ENCODE measurements at regions not wholly inside any gene's neighbourhood (a gene's known extent, or its start where the extent isn't known, plus 50 kb on each side); places are given as distances from the start of the nearest gene placed in this dataset.

DNA sequence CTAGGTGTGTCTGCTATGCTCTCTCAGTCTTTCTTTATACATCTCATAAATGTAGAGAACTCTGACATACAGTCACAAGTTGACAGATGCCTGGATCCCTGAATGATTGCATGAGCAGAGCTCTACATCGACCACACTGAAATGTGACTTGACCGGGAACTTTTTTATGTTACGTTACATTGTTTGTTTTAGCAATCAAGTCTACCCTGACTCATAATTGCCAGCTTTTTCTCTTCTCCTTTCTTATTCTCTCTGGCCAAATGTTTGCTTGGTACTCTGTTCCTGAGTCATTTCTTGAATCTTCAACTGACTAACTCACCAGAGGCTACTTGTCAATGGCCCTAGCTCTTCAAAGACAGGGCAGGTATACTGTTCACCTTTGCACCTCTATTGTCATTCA, 213.6 kb upstream of the DTNBP1 start:
- ChIA-PET RAD21 (ENCODE audit: unreplicated experiment) (interaction anchor here (0.8 to 6.2 kb wide), 20 partner anchors 8 to 291 kb away, joined by 3 to 134 read pairs (median 5); partner anchors contain the start of gene MYLIP), SMC1A (ENCODE audit: uncharacterized antibody, unreplicated experiment) (interaction anchor here (0.8 to 9.2 kb wide), 14 partner anchors 11 to 287 kb away, joined by 3 to 183 read pairs (median 4); no protein-coding TSS in a partner anchor), POLR2A (interaction anchor here (0.5 to 2.1 kb wide), 8 partner anchors 12 to 325 kb away, joined by 3 to 8 read pairs (median 4); no protein-coding TSS in a partner anchor), CTCF (interaction anchor here (0.6 to 3.0 kb wide), 6 partner anchors 12 to 533 kb away, joined by 3 to 15 read pairs (median 4); no protein-coding TSS in a partner anchor)
- FAIRE-seq (peak; percentile 35), DNase-seq (ENCODE audit: low read depth, low spot score) (peak; percentile 78), ATAC-seq (peak; percentile 77)
- in situ Hi-C loops (cut with MboI): no loop called here
- Histone ChIP-seq H3K4me1 (ENCODE audit: control insufficient read depth, insufficient read depth, low read length) (peaks cover 18% of the 10 kb centered on the region), H3K36me3 (ENCODE audit: control insufficient read depth in 2 of 2, insufficient read depth in 2 of 2, low read length in 1 of 2) (no peaks in the 10 kb centered on the region), H3K9ac (ENCODE audit: control insufficient read depth, insufficient read depth, low read length) (no peak overlapping the region), H2AFZ (ENCODE audit: control insufficient read depth, low read depth, low read length) (no peak overlapping the region), H3K4me3 (no peak overlapping the region), H3K27me3 (replicated peaks in 1 of 2; ENCODE audit: control insufficient read depth in 2 of 2, insufficient read depth in 2 of 2, low read length in 1 of 2) (no peaks in the 10 kb centered on the region), H3K9me3 (replicated peaks; ENCODE audit: control insufficient read depth, insufficient read depth, low read length) (no peaks in the 10 kb centered on the region; the same call in 1 of the 3 replicates), H3K4me2 (ENCODE audit: control insufficient read depth, insufficient read depth) (0 out of 2 replicates have a peak overlapping the region, but pooled peaks have one; percentile 15), H3K79me2 (ENCODE audit: control insufficient read depth, insufficient read depth, low read length) (no peaks in the 10 kb centered on the region), H4K20me1 (ENCODE audit: control insufficient read depth, insufficient read depth) (no peaks in the 10 kb centered on the region), H3K27ac (ENCODE audit: control insufficient read depth, insufficient read depth) (no peak overlapping the region)
- intact Hi-C loops (cut with micrococcal nuclease; ENCODE audit: unreplicated experiment): loop anchor here (5.0 kb wide), 2 partner anchors 99 to 184 kb away; no protein-coding TSS in a partner anchor
- 0% methylated on average over 3 of the region's 3 CpGs for WGBS (ENCODE audit: insufficient coverage, insufficient replicate concordance, low lambda C conversion rate, missing lambda C conversion rate)
- no TSS peak for BruUV-seq (replicated peaks)
- TF ChIP-seq TARDBP (IDR thresholded peaks at IDR 0.05; ENCODE audit: borderline replicate concordance): no peak; the same call in 1 of the 2 replicates
- peak; percentile 87 for TF ChIP-seq CREM (IDR thresholded peaks at IDR 0.05; ENCODE audit: low read depth)
- no peak for TF ChIP-seq SUZ12 (IDR thresholded peaks at IDR 0.05; ENCODE audit: unreplicated experiment)
- TF ChIP-seq GATAD2B (conservative IDR thresholded peaks at IDR 0.05; ENCODE audit: low read depth): no peak
- TF ChIP-seq SUPT20H (IDR thresholded peaks at IDR 0.05; ENCODE audit: borderline replicate concordance, control insufficient read depth, low read depth, low read length): no peak
- TF ChIP-seq, protein P1, sequence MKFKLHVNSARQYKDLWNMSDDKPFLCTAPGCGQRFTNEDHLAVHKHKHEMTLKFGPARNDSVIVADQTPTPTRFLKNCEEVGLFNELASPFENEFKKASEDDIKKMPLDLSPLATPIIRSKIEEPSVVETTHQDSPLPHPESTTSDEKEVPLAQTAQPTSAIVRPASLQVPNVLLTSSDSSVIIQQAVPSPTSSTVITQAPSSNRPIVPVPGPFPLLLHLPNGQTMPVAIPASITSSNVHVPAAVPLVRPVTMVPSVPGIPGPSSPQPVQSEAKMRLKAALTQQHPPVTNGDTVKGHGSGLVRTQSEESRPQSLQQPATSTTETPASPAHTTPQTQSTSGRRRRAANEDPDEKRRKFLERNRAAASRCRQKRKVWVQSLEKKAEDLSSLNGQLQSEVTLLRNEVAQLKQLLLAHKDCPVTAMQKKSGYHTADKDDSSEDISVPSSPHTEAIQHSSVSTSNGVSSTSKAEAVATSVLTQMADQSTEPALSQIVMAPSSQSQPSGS (IDR thresholded peaks at IDR 0.05; ENCODE audit: low read length): peak; percentile 81
- no peak for TF ChIP-seq MYB (IDR thresholded peaks at IDR 0.05; ENCODE audit: borderline replicate concordance, low read depth, low read length)
- no peak for TF ChIP-seq HCFC1 (IDR thresholded peaks at IDR 0.05; ENCODE audit: low read length)
- TF ChIP-seq NFIC (IDR thresholded peaks at IDR 0.05; ENCODE audit: low read depth, low read length): peak; percentile 95
- TF ChIP-seq RUNX3 (IDR thresholded peaks at IDR 0.05; ENCODE audit: low read length): peak; percentile 82
- TF ChIP-seq NR2F1 (conservative IDR thresholded peaks at IDR 0.05): peak; percentile 97
- TF ChIP-seq RB1 (IDR thresholded peaks at IDR 0.05; ENCODE audit: borderline replicate concordance): no peak
- TF ChIP-seq POU2F2 (IDR thresholded peaks at IDR 0.05; ENCODE audit: borderline replicate concordance, low read depth, low read length): 0 out of 3 replicates have a peak, but pooled peaks have one; percentile 32
- TF ChIP-seq, protein P2, sequence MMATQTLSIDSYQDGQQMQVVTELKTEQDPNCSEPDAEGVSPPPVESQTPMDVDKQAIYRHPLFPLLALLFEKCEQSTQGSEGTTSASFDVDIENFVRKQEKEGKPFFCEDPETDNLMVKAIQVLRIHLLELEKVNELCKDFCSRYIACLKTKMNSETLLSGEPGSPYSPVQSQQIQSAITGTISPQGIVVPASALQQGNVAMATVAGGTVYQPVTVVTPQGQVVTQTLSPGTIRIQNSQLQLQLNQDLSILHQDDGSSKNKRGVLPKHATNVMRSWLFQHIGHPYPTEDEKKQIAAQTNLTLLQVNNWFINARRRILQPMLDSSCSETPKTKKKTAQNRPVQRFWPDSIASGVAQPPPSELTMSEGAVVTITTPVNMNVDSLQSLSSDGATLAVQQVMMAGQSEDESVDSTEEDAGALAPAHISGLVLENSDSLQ (IDR thresholded peaks at IDR 0.05): peak; percentile 69
- no peak for TF ChIP-seq EED (IDR thresholded peaks at IDR 0.05; ENCODE audit: low read depth)
- TF ChIP-seq CBX5 (IDR thresholded peaks at IDR 0.05; ENCODE audit: low read depth): peak; percentile 58; the same call in 1 of the 2 replicates
- no peak for TF ChIP-seq BRCA1 (IDR thresholded peaks at IDR 0.05; ENCODE audit: low read depth, low read length)
- TF ChIP-seq, protein P3, sequence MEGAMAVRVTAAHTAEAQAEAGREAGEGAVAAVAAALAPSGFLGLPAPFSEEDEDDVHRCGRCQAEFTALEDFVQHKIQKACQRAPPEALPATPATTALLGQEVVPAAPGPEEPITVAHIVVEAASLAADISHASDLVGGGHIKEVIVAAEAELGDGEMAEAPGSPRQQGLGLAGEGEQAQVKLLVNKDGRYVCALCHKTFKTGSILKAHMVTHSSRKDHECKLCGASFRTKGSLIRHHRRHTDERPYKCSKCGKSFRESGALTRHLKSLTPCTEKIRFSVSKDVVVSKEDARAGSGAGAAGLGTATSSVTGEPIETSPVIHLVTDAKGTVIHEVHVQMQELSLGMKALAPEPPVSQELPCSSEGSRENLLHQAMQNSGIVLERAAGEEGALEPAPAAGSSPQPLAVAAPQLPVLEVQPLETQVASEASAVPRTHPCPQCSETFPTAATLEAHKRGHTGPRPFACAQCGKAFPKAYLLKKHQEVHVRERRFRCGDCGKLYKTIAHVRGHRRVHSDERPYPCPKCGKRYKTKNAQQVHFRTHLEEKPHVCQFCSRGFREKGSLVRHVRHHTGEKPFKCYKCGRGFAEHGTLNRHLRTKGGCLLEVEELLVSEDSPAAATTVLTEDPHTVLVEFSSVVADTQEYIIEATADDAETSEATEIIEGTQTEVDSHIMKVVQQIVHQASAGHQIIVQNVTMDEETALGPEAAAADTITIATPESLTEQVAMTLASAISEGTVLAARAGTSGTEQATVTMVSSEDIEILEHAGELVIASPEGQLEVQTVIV (IDR thresholded peaks at IDR 0.05; ENCODE audit: borderline replicate concordance, partially characterized antibody): no peak
- peak; percentile 93 for TF ChIP-seq BCL11A (IDR thresholded peaks at IDR 0.05; ENCODE audit: low read depth, low read length)
- TF ChIP-seq RELA (IDR thresholded peaks at IDR 0.05; ENCODE audit: borderline replicate concordance, partially characterized antibody): peak; percentile 20
- no peak for TF ChIP-seq LARP7 (IDR thresholded peaks at IDR 0.05)
- TF ChIP-seq FOXM1 (IDR thresholded peaks at IDR 0.05; ENCODE audit: low read depth, low read length): peak; percentile 88
- no peak for TF ChIP-seq HDGF (IDR thresholded peaks at IDR 0.05)

All from GM12878 (cell line).